ENCODE measurements at regions not wholly inside any gene's neighbourhood (a gene's known extent, or its start where the extent isn't known, plus 50 kb on each side); places are given as distances from the start of the nearest gene placed in this dataset.
"Not testable (repeated sequence)": the region's sequence is repeated elsewhere in the genome, so short reads cannot be mapped to it uniquely, and the experiment has no call there.

DNA sequence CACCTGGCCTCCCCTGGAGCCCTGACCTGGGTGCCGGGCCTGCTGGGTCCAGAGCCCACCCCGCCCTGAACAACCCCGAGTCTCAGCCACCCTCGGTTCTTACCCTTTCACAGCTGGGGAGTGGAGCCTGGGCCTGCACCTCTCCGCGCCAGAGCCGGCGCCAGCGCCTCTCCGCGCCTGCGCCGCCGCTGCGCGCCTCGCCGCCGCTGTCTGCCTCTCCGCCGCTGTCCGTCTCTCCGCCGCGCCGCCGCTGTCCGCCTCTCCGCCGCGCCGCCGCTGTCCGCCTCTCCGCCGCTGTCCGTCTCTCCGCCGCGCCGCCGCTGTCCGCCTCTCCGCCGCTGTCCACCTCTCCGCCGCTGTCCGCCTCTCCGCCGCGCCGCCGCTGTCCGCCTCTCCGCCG, 326.9 kb upstream of the PLGLB1 start:
- not testable (repeated sequence) for DNase-seq (ENCODE audit: low read depth in 1 of 2, low spot score in 1 of 2)

DNA sequence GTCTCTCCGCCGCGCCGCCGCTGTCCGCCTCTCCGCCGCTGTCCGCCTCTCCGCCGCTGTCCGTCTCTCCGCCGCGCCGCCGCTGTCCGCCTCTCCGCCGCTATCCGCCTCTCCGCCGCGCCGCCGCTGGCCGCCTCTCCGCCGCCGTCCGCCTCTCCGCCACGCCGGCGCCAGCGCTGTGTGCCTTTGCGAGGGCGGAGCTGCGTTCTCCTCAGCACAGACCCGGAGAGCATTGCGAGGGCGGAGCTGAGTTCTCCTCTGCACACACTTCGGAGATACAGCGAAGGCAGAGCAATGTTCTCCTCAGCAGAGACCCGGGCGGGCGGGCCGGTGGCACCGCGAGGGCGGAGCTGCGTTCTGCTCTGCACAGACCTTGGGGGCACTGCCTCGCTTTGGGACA, 327.4 kb upstream of the PLGLB1 start:
- not testable (repeated sequence) for DNase-seq (ENCODE audit: low read depth in 1 of 2, low spot score in 1 of 2)

DNA sequence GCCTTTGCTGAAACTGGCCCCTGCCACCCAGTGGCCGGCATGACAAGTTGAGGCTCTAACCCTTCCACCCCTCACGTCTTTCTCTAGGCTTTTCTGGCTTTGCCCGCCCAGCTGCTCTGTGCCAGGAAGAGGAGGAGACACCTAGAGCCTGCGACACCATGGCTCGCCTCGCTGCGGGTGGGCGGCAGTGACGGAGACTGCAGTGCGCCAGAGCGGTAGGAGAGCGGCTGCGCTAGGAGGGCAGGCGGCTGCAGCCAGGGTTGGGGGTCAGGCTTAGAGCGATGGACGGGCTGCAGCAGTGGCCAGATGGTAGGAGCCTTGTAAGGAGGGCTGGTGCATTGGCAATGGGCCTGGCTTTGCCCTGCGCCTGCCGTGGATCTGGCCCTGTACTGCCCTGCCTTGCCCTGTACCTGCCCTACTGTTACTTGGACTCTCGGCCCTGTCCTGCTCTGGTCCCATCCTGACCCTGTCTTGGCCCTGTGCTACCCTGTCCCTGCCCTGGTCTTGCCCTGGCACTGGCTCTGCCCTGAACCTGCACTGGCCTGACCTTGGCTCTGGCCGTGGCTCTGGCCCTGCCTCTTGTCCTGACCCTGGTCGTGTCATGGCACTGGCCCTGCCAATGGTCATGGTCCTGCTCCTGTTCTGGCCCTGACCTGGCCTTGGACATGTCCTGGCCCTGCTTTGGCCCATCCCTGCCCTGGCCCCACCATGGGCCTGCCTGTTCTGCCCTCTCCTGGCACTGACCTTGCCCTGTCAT, 330.7 kb upstream of the PLGLB1 start:
- DNase-seq (ENCODE audit: low read depth in 1 of 2, low spot score in 1 of 2) = not testable (repeated sequence)

DNA sequence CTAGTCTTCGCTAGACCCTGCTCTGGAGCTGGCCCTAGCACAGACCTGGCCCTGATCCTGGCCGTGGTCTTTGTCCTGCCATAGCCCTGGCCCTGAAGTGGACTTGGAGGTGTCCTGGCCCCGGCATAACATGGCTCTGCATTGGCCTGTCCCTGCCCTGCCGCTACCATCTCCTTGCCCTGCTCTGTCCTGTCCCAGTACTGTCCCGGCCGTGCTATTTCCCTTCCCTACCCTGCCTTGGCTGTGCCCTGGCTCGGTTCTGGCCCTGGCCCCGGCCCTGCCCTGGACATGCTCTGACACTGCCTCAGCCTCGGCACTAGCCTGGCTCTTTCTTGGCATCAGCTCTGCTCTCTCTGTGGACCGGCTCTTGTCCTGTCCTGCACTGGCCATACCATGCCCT, 331.8 kb upstream of the PLGLB1 start:
- not testable (repeated sequence) for DNase-seq (ENCODE audit: low read depth in 1 of 2, low spot score in 1 of 2)

DNA sequence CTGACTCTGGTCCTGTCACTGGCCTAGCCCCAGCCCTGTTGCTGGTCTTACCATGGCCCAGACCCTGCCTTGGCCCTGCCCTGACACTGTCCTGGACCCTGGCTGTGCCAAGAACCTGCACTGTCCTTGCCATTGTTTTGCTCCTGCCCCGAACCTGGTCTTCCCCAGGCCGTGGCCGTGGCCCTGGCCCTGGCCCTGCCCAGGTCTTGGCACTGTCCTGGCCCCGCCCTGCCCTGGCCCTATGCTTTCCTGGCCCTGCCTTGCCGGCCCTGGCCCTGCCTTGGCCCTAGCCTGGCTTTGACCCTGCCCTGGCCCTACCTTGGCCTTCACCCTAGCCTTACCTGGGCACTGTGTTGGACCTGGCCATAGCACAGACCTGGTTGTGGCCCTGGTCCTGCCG, 332.5 kb upstream of the PLGLB1 start:
- DNase-seq (ENCODE audit: low read depth in 1 of 2, low spot score in 1 of 2) = not testable (repeated sequence)

DNA sequence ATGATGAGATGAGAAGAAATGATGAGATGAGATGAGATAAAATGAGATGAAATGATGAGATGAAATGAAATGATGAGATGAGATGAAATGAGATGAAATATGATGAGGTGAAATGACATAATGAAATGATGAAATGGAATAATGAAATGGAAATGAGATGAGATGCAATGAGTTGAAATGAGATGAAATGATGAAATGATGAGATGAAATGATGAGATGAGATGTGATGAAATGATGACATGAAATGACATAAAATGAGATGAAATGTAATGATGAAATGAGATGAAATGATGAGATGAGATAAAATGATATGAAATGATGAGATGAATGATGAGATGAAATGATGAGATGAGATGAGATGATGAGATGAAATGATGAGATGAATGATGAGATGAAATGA, 338.6 kb upstream of the PLGLB1 start:
- DNase-seq (ENCODE audit: low read depth in 1 of 2, low spot score in 1 of 2) = not testable (repeated sequence)

DNA sequence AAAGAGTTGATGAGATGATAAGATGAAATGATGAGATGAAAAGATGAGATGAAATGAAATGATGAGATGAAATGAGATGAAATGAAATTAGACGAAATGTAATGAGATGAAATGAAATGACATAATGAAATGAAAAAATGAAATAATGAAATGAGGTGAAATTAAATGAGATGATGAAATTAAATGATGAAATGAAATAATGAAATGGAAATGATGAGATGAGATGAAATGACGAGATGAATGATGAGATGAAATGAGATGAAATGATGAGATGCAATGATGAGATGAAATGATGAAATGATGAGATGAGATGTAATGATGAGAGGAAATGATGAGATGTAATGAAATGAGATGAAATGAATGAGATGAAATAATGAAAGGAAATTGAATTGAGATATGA, 339.3 kb upstream of the PLGLB1 start:
- not testable (repeated sequence) for DNase-seq (ENCODE audit: low read depth in 1 of 2, low spot score in 1 of 2)

DNA sequence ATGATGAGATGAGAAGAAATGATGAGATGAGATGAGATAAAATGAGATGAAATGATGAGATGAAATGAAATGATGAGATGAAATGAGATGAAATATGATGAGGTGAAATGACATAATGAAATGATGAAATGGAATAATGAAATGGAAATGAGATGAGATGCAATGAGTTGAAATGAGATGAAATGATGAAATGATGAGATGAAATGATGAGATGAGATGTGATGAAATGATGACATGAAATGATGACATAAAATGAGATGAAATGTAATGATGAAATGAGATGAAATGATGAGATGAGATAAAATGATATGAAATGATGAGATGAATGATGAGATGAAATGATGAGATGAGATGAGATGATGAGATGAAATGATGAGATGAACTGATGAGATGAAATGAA, 340.2 kb upstream of the PLGLB1 start:
- DNase-seq (ENCODE audit: low read depth in 1 of 2, low spot score in 1 of 2) = not testable (repeated sequence)

DNA sequence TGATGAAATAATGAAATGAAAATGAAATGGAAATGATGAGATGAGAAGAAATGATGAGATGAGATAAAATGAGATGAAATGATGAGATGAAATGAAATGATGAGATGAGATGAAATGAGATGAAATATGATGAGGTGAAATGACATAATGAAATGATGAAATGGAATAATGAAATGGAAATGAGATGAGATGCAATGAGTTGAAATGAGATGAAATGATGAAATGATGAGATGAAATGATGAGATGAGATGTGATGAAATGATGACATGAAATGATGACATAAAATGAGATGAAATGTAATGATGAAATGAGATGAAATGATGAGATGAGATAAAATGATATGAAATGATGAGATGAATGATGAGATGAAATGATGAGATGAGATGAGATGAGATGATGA, 342.7 kb upstream of the PLGLB1 start:
- DNase-seq (ENCODE audit: low read depth in 1 of 2, low spot score in 1 of 2) = not testable (repeated sequence)

DNA sequence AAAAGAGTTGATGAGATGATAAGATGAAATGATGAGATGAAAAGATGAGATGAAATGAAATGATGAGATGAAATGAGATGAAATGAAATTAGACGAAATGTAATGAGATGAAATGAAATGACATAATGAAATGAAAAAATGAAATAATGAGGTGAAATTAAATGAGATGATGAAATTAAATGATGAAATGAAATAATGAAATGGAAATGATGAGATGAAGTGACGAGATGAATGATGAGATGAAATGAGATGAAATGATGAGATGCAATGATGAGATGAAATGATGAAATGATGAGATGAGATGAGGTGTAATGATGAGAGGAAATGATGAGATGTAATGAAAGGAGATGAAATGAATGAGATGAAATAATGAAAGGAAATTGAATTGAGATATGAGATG, 343.4 kb upstream of the PLGLB1 start:
- not testable (repeated sequence) for DNase-seq (ENCODE audit: low read depth in 1 of 2, low spot score in 1 of 2)

DNA sequence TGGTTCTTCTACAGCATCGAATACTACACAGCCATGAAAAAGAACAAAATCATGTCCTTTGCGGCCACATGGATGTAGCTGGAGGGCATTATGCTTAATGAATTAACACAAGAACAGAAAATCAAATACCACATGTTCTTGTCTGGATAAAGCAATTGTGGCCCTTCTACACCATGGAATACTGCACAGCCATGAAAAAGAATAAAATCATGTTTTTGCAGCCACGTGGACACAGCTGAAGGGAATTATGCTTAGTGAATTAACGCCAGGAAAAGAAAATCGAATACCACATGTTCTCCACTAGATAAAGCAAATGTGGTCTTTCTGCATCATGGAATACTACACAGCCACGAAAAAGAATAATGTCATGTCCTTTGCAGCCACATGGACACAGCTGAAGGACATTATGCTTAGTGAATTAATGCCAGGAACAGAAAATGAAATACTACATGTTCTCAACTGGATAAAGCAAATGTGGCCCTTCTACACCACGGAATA, 361.8 kb upstream of the PLGLB2 start:
- DNase-seq (ENCODE audit: low read depth in 1 of 2, low spot score in 1 of 2) = not testable (repeated sequence)

DNA sequence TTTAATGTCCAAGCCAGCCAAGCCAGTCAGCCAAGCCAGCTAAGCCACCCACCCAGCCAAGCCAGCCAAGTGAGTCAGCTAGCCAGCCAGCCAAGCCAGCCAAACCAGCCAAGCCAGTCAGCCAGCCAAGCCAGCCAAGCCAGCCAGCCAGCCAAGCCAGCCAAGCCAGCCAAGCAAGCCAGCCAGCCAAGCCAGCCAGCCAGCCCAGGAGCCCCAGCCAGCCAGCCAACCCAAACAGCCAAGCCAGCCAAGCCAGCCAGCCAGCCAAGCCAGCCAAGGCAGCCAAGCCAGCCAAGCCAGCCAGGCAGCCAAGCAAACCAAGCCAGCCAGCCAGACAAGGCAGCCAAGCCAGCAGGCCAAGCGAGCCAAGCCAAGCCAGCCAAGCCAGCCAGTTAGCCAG, 352.1 kb upstream of the PLGLB2 start:
- DNase-seq (ENCODE audit: low read depth in 1 of 2, low spot score in 1 of 2) = not testable (repeated sequence)

DNA sequence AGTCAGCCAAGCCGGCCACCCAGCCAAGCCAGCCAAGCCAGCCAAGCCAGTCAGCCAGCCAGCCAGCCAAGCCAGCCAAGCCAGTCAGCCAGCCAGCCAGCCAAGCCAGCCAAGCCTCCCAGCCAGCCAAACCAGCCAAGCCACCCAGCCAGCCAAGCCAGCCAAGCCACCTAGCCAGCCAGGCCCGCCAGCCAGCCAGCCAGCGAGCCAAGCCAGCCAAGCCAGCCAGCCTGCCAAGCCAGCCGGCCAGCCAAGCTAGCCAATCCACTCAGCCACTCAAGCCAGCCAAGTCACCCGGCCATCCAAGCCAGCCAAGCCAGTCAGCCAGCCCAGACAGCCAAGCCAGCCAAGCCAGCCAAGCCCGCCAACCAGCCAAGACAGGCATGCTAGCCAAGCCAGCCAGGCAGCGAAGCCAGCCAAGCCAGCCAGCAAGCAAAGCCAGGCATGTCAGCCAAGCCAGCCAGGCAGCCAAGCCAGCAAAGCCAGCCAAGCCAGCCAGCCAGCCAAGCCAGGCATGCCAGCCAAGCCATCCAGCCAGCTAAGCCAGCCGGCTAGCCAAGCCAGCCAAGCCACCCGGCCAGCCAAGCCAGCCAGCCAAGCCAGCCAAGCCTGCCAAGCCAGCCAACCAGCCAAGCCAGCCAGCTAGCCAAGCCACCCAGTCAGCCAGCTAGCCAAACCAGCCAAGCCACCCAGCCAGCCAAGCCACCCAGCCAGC, 351.2 kb upstream of the PLGLB2 start:
- not testable (repeated sequence) for DNase-seq (ENCODE audit: low read depth in 1 of 2, low spot score in 1 of 2)

DNA sequence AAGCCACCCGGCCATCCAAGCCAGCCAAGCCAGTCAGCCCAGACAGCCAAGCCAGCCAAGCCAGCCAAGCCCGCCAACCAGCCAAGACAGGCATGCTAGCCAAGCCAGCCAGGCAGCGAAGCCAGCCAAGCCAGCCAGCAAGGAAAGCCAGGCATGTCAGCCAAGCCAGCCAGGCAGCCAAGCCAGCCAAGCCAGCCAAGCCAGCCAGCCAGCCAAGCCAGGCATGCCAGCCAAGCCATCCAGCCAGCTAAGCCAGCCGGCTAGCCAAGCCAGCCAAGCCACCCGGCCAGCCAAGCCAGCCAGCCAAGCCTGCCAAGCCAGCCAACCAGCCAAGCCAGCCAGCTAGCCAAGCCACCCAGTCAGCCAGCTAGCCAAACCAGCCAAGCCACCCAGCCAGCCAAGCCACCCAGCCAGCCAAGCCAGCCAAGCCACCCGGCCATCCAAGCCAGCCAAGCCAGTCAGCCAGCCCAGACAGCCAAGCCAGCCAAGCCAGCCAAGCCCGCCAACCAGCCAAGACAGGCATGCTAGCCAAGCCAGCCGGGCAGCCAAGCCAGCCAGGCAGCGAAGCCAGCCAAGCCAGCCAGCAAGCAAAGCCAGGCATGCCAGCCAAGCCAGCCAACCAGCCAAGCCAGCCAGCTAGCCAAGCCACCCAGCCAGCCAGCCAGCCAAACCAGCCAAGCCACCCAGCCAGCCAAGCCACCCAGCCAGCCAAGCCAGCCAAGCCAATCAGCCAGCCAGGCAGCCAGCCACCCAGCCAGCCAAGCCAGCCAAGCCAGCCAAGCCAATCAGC, 350.4 kb upstream of the PLGLB2 start:
- not testable (repeated sequence) for DNase-seq (ENCODE audit: low read depth in 1 of 2, low spot score in 1 of 2)

DNA sequence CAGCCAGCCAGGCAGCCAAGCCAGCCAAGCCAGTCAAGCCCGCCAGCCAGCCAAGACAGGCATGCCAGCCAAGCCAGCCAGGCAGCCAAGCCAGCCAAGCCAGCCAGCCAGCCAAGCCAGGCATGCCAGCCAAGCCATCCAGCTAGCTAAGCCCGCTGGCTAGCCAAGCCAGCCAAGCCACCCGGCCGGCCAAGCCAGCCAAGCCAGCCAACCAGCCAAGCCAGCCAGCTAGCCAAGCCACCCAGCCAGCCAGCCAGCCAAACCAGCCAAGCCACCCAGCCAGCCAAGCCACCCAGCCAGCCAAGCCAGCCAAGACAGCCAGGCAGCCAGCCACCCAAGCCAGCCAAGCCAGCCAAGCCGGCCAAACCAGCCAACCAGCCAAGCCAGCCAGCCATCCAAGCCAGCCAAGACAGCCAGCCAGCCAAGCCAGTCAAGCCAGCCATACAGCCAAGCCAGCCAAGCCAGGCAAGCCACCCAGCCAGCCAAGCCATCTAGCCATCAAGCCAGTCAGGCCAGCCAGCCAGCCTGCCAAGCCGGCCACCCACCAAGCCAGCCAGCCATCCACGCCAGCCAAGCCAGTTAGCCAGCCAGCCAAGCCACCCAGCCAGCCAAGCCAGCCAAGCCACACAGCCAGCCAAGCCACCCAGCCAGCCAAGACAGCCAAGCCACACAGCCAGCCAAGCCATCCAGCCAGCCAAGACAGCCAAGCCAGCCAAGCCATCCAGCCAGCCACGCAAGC, 349.2 kb upstream of the PLGLB2 start:
- DNase-seq (ENCODE audit: low read depth in 1 of 2, low spot score in 1 of 2) = not testable (repeated sequence)

DNA sequence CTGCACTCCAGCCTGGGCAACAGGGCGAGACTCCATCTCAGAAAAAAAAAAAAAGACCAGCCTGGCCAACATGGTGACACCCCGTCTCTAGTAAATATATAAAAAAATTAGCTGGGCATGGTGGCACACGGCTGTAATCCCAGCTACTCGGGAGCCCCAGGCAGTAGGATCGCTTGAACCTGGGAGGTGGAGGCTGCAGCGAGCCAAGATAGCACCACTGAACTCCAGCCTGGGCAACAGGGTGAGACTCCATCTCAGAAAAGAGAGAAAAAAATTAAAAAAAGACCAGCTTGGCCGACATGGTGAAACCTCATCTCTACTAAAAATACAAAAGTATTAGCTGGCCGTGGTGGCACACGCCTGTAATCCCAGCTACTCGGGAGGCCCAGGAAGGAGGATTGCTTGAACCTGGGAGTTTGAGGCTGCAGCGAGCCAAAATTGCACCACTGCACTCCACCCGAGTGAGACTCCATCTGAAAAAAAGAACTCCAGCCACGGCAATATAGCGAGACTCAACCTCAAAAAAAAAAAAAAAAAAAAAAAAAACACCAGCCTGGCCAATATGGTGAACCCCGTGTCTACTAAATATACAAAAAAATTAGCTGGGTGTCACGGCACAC, 346.1 kb upstream of the PLGLB2 start:
- no peak for DNase-seq (ENCODE audit: low read depth in 1 of 2, low spot score in 1 of 2)

DNA sequence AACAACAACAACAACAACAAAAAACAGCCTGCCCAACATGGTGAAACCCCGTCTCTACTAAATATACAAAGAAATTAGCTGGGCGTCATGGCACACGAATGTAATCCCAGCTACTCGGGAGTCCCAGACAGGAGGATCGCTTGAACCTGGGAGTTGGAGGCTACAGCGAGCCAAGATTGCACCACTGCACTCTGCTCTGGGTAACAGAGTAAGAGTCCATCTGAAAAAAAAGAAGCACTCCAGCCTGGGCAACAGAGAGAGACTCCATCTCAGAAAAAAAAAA, 344.1 kb upstream of the PLGLB2 start:
- DNase-seq (ENCODE audit: low read depth in 1 of 2, low spot score in 1 of 2) = no peak

DNA sequence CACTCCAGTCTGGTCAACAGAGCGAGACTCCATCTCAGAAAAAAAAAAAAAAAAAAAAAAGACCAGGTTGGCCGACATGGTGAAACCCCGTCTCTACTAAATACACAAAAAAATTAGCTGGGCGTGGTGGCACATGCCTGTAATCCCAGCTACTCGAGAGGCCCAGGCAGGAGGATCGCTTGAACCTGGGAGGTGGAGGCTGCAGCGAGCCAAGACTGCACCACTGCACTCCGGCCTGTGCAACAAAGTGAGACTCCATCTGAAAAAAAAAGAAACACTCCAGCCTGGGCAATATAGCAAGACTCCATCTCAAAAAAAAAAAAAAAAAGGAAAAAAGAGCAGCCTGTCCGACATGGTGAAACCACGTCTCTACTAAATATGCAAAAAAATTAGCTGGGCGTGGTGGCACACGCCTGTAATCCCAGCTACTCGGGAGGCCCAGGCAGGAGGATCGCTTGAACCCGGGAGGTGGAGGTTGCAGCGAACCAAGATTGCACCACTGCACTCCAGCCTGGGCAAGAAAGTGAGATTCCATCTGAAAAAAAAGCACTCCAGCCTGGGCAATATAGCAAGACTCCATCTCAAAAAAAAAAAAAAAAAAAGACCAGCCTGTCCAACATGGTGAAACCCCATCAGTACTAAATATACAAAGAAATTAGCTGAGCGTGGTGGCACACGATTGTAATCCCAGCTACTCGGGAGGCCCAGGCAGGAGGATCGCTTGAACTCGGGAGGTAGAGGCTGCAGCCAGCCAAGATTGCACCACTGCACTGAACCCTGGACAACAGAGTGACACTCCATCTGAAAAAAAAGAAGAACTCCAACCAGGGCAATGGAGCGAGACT, 343.3 kb upstream of the PLGLB2 start:
- DNase-seq (ENCODE audit: low read depth in 1 of 2, low spot score in 1 of 2) = not testable (repeated sequence)

DNA sequence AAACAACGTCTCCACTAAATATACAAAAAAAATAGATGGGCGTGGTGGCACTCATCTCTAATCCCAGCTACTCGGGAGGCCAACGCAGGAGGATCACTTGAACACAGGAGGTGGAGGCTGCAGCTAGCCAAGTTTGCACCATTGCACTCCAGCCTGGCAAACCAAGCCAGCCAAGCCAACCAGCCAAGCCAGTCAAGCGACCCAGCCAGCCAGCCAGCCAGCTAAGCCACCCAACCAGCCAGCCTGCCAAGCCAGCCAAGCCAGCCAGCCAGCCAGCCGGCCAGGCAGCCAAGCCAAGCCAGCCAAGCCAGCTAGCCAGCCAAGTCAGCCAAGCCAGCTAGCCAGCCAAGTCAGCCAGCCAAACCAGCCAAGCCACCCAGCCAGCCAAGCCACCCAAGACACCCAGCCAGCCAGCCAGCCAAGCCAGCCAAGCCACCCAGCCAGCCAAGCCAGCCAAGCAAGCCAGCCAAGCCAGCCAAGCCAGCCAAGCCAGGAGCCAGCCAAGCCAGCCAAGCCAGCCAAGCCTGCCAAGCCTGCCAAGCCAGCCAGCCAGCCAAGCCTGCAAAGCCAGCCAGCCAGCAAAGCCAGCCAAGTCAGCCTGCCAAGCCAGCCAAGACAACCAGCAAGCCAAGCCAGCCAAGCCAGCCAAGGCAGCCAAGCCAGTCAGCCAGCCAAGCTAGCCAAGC, 342.2 kb upstream of the PLGLB2 start:
- DNase-seq (ENCODE audit: low read depth in 1 of 2, low spot score in 1 of 2) = not testable (repeated sequence)

Data from activated T-helper 1 cell treated with anti-CD3 and anti-CD28 coated beads, Interleukin-2, amount 50 U/mL, for 16 hours (primary cell).